ENCODE measurements at regions not wholly inside any gene's neighbourhood (a gene's known extent, or its start where the extent isn't known, plus 50 kb on each side); places are given as distances from the start of the nearest gene placed in this dataset.

DNA sequence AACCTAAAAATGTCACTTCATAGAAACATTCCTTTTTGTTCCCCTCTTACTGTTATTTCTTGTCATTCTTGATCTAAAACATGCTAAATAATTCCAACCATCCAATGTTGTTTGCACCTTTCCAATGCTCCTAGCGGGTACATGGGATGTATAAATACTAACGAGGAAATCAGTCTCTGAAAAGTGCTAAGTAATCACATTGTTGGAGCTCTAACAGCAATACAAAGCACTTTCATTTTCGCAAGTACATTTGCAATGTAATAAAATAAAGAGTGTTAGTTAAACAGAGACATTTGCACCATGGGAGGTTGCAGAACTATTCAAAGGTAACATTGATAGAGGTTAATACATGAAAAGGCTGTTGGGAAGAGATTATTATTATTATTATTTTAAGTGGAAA, 286.2 kb upstream of the ACVR2A start:
- Mint-ChIP-seq H3K9me3 (no peaks in the 10 kb centered on the region), H3K27me3 (no peaks in the 10 kb centered on the region), H3K36me3 (ENCODE audit: low read depth) (no peaks in the 10 kb centered on the region), H3K27ac (no peak overlapping the region), H3K4me1 (ENCODE audit: low read depth) (peaks cover 6% of the 10 kb centered on the region), H3K4me3 (no peak overlapping the region)
- intact Hi-C loops (cut with DNase I, micrococcal nuclease): no loop called here
- Histone ChIP-seq H3K4me1 (ENCODE audit: insufficient read depth, low read length) (no peaks in the 10 kb centered on the region), H3K4me3 (ENCODE audit: low read length) (no peak overlapping the region), H3K9me3 (ENCODE audit: control insufficient read depth in 1 of 2, insufficient read depth in 1 of 2, low read length in 2 of 2) (no peaks in the 10 kb centered on the region), H3K27ac (ENCODE audit: low read depth in 1 of 2, low read length in 2 of 2) (no peak overlapping the region), H3K36me3 (ENCODE audit: insufficient read depth, low read length) (no peaks in the 10 kb centered on the region), H3K27me3 (ENCODE audit: control insufficient read depth in 1 of 2, insufficient read depth in 2 of 2, low read length in 2 of 2) (no peaks in the 10 kb centered on the region)
- DNase-seq (no peak), ATAC-seq (ENCODE audit: poor library complexity) (no peak)
- TF ChIP-seq, protein P1, sequence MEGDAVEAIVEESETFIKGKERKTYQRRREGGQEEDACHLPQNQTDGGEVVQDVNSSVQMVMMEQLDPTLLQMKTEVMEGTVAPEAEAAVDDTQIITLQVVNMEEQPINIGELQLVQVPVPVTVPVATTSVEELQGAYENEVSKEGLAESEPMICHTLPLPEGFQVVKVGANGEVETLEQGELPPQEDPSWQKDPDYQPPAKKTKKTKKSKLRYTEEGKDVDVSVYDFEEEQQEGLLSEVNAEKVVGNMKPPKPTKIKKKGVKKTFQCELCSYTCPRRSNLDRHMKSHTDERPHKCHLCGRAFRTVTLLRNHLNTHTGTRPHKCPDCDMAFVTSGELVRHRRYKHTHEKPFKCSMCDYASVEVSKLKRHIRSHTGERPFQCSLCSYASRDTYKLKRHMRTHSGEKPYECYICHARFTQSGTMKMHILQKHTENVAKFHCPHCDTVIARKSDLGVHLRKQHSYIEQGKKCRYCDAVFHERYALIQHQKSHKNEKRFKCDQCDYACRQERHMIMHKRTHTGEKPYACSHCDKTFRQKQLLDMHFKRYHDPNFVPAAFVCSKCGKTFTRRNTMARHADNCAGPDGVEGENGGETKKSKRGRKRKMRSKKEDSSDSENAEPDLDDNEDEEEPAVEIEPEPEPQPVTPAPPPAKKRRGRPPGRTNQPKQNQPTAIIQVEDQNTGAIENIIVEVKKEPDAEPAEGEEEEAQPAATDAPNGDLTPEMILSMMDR (IDR thresholded peaks at IDR 0.05): no peak
- ChIA-PET POLR2A (interaction anchor here (1.1 kb wide), 1 partner anchor 105 kb away, joined by 3 read pairs; no protein-coding TSS in a partner anchor), CTCF (no interaction called here)

DNA sequence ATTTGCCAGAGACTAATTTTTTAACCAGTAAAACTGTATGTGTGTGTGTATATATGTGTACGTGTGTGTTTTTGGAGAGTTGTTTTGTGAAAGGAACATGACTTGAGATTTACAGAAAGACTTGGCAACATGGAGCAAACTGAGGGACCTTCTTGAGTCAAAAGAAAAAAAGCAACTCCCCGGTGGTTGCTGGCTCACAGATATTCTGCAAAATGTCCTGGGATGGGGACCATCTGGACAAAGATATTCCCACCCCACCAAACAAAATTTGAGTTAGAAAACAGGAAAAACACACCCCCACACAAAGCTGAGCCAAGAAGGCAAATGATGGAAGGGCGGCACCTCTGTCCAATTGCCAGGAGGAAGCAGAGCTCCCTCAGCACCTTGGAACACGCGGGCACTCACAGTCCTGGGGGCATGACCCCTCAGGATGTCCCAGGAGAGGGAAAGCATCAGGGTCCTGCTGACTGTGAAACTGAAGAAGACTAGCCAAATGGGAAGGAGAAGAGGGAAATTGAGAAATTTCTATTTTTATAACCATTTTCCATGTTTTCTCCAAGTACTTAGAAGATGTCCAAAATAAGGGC, 290.2 kb upstream of the ACVR2A start:
- no peak overlapping the region for H3K4me3 Mint-ChIP-seq
- no peak overlapping the region for H3K4me3 ChIP-seq (ENCODE audit: low read length)
- POLR2A ChIA-PET: no interaction called here
- no peak overlapping the region for H3K27ac Mint-ChIP-seq
- no peak for ATAC-seq (ENCODE audit: poor library complexity)
- CTCF ChIA-PET: interaction anchor here (0.6 kb wide), 1 partner anchor 9 kb away, joined by 6 read pairs; no protein-coding TSS in a partner anchor
- no peaks in the 10 kb centered on the region for H3K36me3 Mint-ChIP-seq (ENCODE audit: low read depth)
- H3K27me3 Mint-ChIP-seq: no peaks in the 10 kb centered on the region
- intact Hi-C loops (cut with DNase I, micrococcal nuclease): no loop called here
- H3K36me3 ChIP-seq (ENCODE audit: insufficient read depth, low read length): no peaks in the 10 kb centered on the region
- TF ChIP-seq, protein P1 (IDR thresholded peaks at IDR 0.05): no peak
- no peaks in the 10 kb centered on the region for H3K9me3 ChIP-seq (ENCODE audit: control insufficient read depth in 1 of 2, insufficient read depth in 1 of 2, low read length in 2 of 2)
- H3K27ac ChIP-seq (ENCODE audit: low read depth in 1 of 2, low read length in 2 of 2): no peak overlapping the region
- DNase-seq: no peak
- peaks cover 6% of the 10 kb centered on the region for H3K4me1 Mint-ChIP-seq (ENCODE audit: low read depth)
- H3K9me3 Mint-ChIP-seq: no peaks in the 10 kb centered on the region
- H3K27me3 ChIP-seq (ENCODE audit: control insufficient read depth in 1 of 2, insufficient read depth in 2 of 2, low read length in 2 of 2): no peaks in the 10 kb centered on the region
- no peaks in the 10 kb centered on the region for H3K4me1 ChIP-seq (ENCODE audit: insufficient read depth, low read length)

DNA sequence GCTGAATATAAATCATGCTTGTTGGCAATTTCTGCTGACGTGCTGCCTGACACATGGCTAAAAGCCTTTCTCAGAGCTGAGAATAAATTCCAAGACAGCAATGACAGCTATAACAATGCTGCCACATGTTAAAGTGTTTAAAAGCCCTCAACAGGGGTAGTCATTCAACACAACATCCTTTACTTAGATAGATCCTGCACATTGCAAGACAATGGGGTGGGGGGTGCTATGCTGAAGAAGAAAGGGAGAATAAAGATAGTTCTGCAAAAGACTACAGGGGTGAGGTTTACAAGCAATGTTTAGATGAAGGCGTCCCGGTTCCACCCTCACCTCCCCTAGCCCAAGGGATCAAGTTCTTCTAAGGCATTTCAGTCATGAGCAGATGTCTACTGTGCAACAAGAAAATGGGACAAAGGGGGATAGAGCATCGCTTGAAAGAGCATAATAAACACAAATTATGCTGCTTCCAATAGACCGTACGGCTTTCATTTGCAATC, 291.0 kb upstream of the ACVR2A start:
- no peak overlapping the region for H3K27ac Mint-ChIP-seq
- H3K36me3 Mint-ChIP-seq (ENCODE audit: low read depth): no peaks in the 10 kb centered on the region
- TF ChIP-seq, protein P1 (IDR thresholded peaks at IDR 0.05): no peak
- intact Hi-C loops (cut with DNase I, micrococcal nuclease): no loop called here
- Histone ChIP-seq H3K27ac (ENCODE audit: low read depth in 1 of 2, low read length in 2 of 2) (no peak overlapping the region), H3K4me3 (ENCODE audit: low read length) (no peak overlapping the region), H3K27me3 (ENCODE audit: control insufficient read depth in 1 of 2, insufficient read depth in 2 of 2, low read length in 2 of 2) (no peaks in the 10 kb centered on the region), H3K4me1 (ENCODE audit: insufficient read depth, low read length) (no peaks in the 10 kb centered on the region), H3K9me3 (ENCODE audit: control insufficient read depth in 1 of 2, insufficient read depth in 1 of 2, low read length in 2 of 2) (no peaks in the 10 kb centered on the region), H3K36me3 (ENCODE audit: insufficient read depth, low read length) (no peaks in the 10 kb centered on the region)
- ChIA-PET CTCF (no interaction called here), POLR2A (no interaction called here)
- H3K27me3 Mint-ChIP-seq: no peaks in the 10 kb centered on the region
- no peak overlapping the region for H3K4me3 Mint-ChIP-seq
- no peaks in the 10 kb centered on the region for H3K9me3 Mint-ChIP-seq
- DNase-seq (no peak), ATAC-seq (ENCODE audit: poor library complexity) (no peak)
- peaks cover 6% of the 10 kb centered on the region for H3K4me1 Mint-ChIP-seq (ENCODE audit: low read depth)
